HEK293T (cell line): ENCODE measurements at regions not wholly inside any gene's neighbourhood (a gene's known extent, or its start where the extent isn't known, plus 50 kb on each side); places are given as distances from the start of the nearest gene placed in this dataset.

Experiments used
- ARNT ChIP-seq: fragments of 450-650 bp; IDR thresholded peaks from 2 replicates; pipeline ENCODE4 v1.6.1; 2017; ENCODE audit warnings: mild to moderate bottlenecking
- FOXA1 ChIP-seq: fragments of 450-650 bp; IDR thresholded peaks from 2 replicates; pipeline ENCODE4 v1.6.1; 2016; ENCODE audit warnings: mild to moderate bottlenecking
- FOXK2 ChIP-seq: fragments of 450-650 bp; IDR thresholded peaks from 2 replicates; pipeline ENCODE4 v1.6.1; 2016; ENCODE audit warnings: mild to moderate bottlenecking
- FOXM1 ChIP-seq: fragments of 450-650 bp; IDR thresholded peaks from 2 replicates; pipeline ENCODE4 v1.6.1; 2017; ENCODE audit warnings: mild to moderate bottlenecking, borderline replicate concordance
- L3MBTL2 ChIP-seq: fragments of 450-650 bp; conservative IDR thresholded peaks from 2 replicates; pipeline ENCODE4 v1.6.1; 2016; ENCODE audit warnings: mild to moderate bottlenecking
- PKNOX1 ChIP-seq: fragments of 450-650 bp; IDR thresholded peaks from 2 replicates; pipeline ENCODE4 v1.6.1; 2016
- SUZ12 ChIP-seq: fragments of 450-650 bp; IDR thresholded peaks from 2 replicates; pipeline ENCODE4 v1.6.1; 2016; ENCODE audit warnings: mild to moderate bottlenecking

- TF ChIP-seq PKNOX1 (no peak), FOXM1 (no peak), FOXA1 (no peak), SUZ12 (no peak), FOXK2 (no peak), L3MBTL2 (no peak), ARNT (no peak)
These were observed 103.1 kb downstream of the QRSL1 start for GRCh38 chr6:106732376-106732940.
